Stomach (tissue), 4 donors: ENCODE measurements at regions not wholly inside any gene's neighbourhood (a gene's known extent, or its start where the extent isn't known, plus 50 kb on each side); places are given as distances from the start of the nearest gene placed in this dataset.

Experiments
- EP300 ChIP-seq: sonication (generic); formaldehyde crosslinking; IDR thresholded peaks from one replicate; pipeline ENCODE4 v1.6.1; 2017; ENCODE audit warnings: antibody characterized with exemption
- POLR2A ChIP-seq, 4 donors: fragments of 450-650 bp; IDR thresholded peaks; one replicate each; pipeline ENCODE4 v1.6.1; 2016; ENCODE audit warnings: antibody characterized with exemption in 4 of 4, control low read depth in 2 of 4, mild to moderate bottlenecking in 1 of 4, moderate library complexity in 1 of 4
- POLR2AphosphoS5 ChIP-seq, 3 donors: sonication (generic); formaldehyde crosslinking; IDR thresholded peaks; one replicate each; pipeline ENCODE4 v1.6.1; 2016; ENCODE audit warnings: antibody characterized with exemption in 3 of 3
- TF ChIP-seq, protein P1 (sequence below), 7 experiments: fragments of 450-650 bp in 4 of 7; fragments of 200-600 bp in 3 of 7; sonication (generic) in 3 of 7; IDR thresholded peaks; one replicate each; pipeline ENCODE4 v1.5.1; 2016 to 2019; ENCODE audit warnings: antibody characterized with exemption in 7 of 7, control low read depth in 2 of 7, mild to moderate bottlenecking in 1 of 7

DNA sequence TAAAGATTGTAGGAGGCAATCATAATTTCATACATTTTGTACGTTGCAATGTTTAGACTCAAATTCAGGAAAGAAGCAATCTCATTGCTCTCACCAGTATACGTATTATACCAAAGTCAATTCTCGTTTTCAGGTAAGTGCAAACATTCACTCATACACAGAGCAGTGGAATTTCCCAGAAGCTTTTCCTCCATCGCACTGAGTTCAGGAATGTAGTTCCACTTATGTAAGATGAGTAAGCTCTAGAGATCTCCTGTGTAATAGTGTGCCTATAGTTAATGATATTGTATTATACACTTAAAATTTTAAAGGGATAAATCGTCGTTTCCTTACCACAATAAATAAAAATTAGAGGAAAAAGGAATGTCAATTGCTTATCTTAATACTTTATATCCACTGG, 470.8 kb upstream of the KCND2 start:
- TF ChIP-seq POLR2AphosphoS5 (IDR thresholded peaks at IDR 0.05) (no peak), POLR2A (IDR thresholded peaks at IDR 0.05) (no peak), EP300 (no peak)
- TF ChIP-seq, protein P1, sequence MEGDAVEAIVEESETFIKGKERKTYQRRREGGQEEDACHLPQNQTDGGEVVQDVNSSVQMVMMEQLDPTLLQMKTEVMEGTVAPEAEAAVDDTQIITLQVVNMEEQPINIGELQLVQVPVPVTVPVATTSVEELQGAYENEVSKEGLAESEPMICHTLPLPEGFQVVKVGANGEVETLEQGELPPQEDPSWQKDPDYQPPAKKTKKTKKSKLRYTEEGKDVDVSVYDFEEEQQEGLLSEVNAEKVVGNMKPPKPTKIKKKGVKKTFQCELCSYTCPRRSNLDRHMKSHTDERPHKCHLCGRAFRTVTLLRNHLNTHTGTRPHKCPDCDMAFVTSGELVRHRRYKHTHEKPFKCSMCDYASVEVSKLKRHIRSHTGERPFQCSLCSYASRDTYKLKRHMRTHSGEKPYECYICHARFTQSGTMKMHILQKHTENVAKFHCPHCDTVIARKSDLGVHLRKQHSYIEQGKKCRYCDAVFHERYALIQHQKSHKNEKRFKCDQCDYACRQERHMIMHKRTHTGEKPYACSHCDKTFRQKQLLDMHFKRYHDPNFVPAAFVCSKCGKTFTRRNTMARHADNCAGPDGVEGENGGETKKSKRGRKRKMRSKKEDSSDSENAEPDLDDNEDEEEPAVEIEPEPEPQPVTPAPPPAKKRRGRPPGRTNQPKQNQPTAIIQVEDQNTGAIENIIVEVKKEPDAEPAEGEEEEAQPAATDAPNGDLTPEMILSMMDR (IDR thresholded peaks at IDR 0.05): no peak
